Skeletal muscle tissue (tissue), 3 donors: ENCODE measurements at regions not wholly inside any gene's neighbourhood (a gene's known extent, or its start where the extent isn't known, plus 50 kb on each side); places are given as distances from the start of the nearest gene placed in this dataset.

Experiments
- H3K27ac ChIP-seq: one replicate; pipeline ENCODE4 v1.7.0; 2013; ENCODE audit warnings: mild to moderate bottlenecking, low read depth, low read length, inconsistent platforms
- H3K27me3 ChIP-seq, 3 donors: one replicate each; pipeline ENCODE4 v1.7.0; 2013; ENCODE audit warnings: low read length in 3 of 3; ENCODE audit not compliant: control insufficient read depth in 3 of 3, insufficient read depth in 3 of 3
- H3K36me3 ChIP-seq, 3 donors: one replicate each; pipeline ENCODE4 v1.7.0; 2013; ENCODE audit warnings: low read length in 3 of 3; ENCODE audit not compliant: control insufficient read depth in 3 of 3, insufficient read depth in 3 of 3
- H3K4me1 ChIP-seq, 3 donors: one replicate each; pipeline ENCODE4 v1.7.0; 2013; ENCODE audit warnings: low read length in 3 of 3, mild to moderate bottlenecking in 3 of 3; ENCODE audit not compliant: control insufficient read depth in 3 of 3, insufficient read depth in 3 of 3
- H3K4me3 ChIP-seq, 3 donors: one replicate each; pipeline ENCODE4 v1.7.0; 2013; ENCODE audit warnings: low read length in 3 of 3
- H3K9ac ChIP-seq, 3 donors: one replicate each; pipeline ENCODE4 v1.7.0; 2013; ENCODE audit warnings: low read length in 3 of 3, mild to moderate bottlenecking in 3 of 3, moderate library complexity in 2 of 3, low read depth in 1 of 3
- H3K9me3 ChIP-seq, 3 donors: one replicate each; pipeline ENCODE4 v1.7.0; 2013; ENCODE audit warnings: low read length in 3 of 3; ENCODE audit not compliant: control insufficient read depth in 3 of 3
- donor health status: Osteomylitis.

GRCh38 chr12:58087423-58088127 is 146.2 kb downstream of the ATP23 start:
- peak overlapping the region in 2 of 3 donors; percentile 2 to 5 for H3K9ac ChIP-seq
- peak overlapping the region; percentile 7 to 42 (median 23) for H3K4me3 ChIP-seq
- H3K27ac ChIP-seq: peak overlapping the region; percentile 73
- no peaks in the 10 kb centered on the region for H3K27me3 ChIP-seq
- no peaks in the 10 kb centered on the region for H3K9me3 ChIP-seq
- H3K36me3 ChIP-seq: no peaks in the 10 kb centered on the region
- H3K4me1 ChIP-seq: peaks cover 14 to 50% (median 21%) of the 10 kb centered on the region in 3 donors

GRCh38 chr12:58089588-58089987 is 148.2 kb downstream of the ATP23 start:
- peaks cover 14 to 59% (median 19%) of the 10 kb centered on the region in 3 donors for H3K4me1 ChIP-seq
- H3K27ac ChIP-seq: no peak overlapping the region
- no peak overlapping the region for H3K9ac ChIP-seq
- no peaks in the 10 kb centered on the region for H3K9me3 ChIP-seq
- H3K4me3 ChIP-seq: no peak overlapping the region
- no peaks in the 10 kb centered on the region for H3K36me3 ChIP-seq
- no peaks in the 10 kb centered on the region for H3K27me3 ChIP-seq

GRCh38 chr12:58090685-58091084 is 149.3 kb downstream of the ATP23 start:
- Histone ChIP-seq H3K27ac (no peak overlapping the region), H3K4me1 (peaks cover 14 to 59% (median 19%) of the 10 kb centered on the region in 3 donors), H3K9me3 (no peaks in the 10 kb centered on the region), H3K36me3 (no peaks in the 10 kb centered on the region), H3K27me3 (no peaks in the 10 kb centered on the region), H3K4me3 (no peak overlapping the region), H3K9ac (no peak overlapping the region)

GRCh38 chr12:58095002-58095401 is 153.6 kb downstream of the ATP23 start:
- Histone ChIP-seq H3K27me3 (no peaks in the 10 kb centered on the region), H3K27ac (no peak overlapping the region), H3K9me3 (no peaks in the 10 kb centered on the region), H3K4me1 (peaks cover 5 to 30% (median 6%) of the 10 kb centered on the region in 3 donors), H3K36me3 (no peaks in the 10 kb centered on the region), H3K9ac (no peak overlapping the region), H3K4me3 (no peak overlapping the region)

- H3K4me1 ChIP-seq: peaks cover 0 to 9% (median 0%) of the 10 kb centered on the region in 3 donors
- H3K36me3 ChIP-seq: no peaks in the 10 kb centered on the region
- H3K4me3 ChIP-seq: peak overlapping the region in 1 of 3 donors; percentile 6
- no peaks in the 10 kb centered on the region for H3K27me3 ChIP-seq
- H3K9ac ChIP-seq: no peak overlapping the region
- peaks cover 3 to 7% (median 7%) of the 10 kb centered on the region in 3 donors for H3K9me3 ChIP-seq
- H3K27ac ChIP-seq: no peak overlapping the region
Observed at GRCh38 chr12:58097741-58098140, 156.4 kb downstream of the ATP23 start.

GRCh38 chr12:58099476-58099875 is 158.1 kb downstream of the ATP23 start:
- Histone ChIP-seq H3K27me3 (no peaks in the 10 kb centered on the region), H3K36me3 (no peaks in the 10 kb centered on the region), H3K9me3 (peaks cover 3 to 8% (median 7%) of the 10 kb centered on the region in 3 donors), H3K4me3 (peak overlapping the region in 2 of 3 donors; percentile 10 to 44), H3K4me1 (peaks cover 4 to 9% (median 6%) of the 10 kb centered on the region in 3 donors), H3K9ac (peak overlapping the region in 2 of 3 donors; percentile 47 to 51), H3K27ac (peak overlapping the region; percentile 59)

- peak overlapping the region in 2 of 3 donors; percentile 33 to 42 for H3K4me3 ChIP-seq
- H3K9ac ChIP-seq: peak overlapping the region in 2 of 3 donors; percentile 24 to 61
- H3K27ac ChIP-seq: peak overlapping the region; percentile 86
- H3K4me1 ChIP-seq: peaks cover 6 to 18% (median 14%) of the 10 kb centered on the region in 3 donors
- no peaks in the 10 kb centered on the region for H3K27me3 ChIP-seq
- no peaks in the 10 kb centered on the region for H3K36me3 ChIP-seq
- H3K9me3 ChIP-seq: peaks cover 3 to 8% (median 7%) of the 10 kb centered on the region in 3 donors
Observed at GRCh38 chr12:58104351-58104755, 163.0 kb downstream of the ATP23 start.

GRCh38 chr12:58105225-58106119 is 164.1 kb downstream of the ATP23 start:
- peak overlapping the region; percentile 86 for H3K27ac ChIP-seq
- peak overlapping the region in 2 of 3 donors; percentile 24 to 25 for H3K9ac ChIP-seq
- peaks cover 6 to 18% (median 14%) of the 10 kb centered on the region in 3 donors for H3K4me1 ChIP-seq
- peak overlapping the region; percentile 28 to 52 (median 44) for H3K4me3 ChIP-seq
- peaks cover 3 to 8% (median 7%) of the 10 kb centered on the region in 3 donors for H3K9me3 ChIP-seq
- H3K36me3 ChIP-seq: no peaks in the 10 kb centered on the region
- H3K27me3 ChIP-seq: no peaks in the 10 kb centered on the region

- Histone ChIP-seq H3K9me3 (peaks cover 3 to 8% (median 7%) of the 10 kb centered on the region in 3 donors), H3K27ac (peak overlapping the region; percentile 86), H3K4me1 (peaks cover 6 to 18% (median 14%) of the 10 kb centered on the region in 3 donors), H3K4me3 (no peak overlapping the region), H3K36me3 (no peaks in the 10 kb centered on the region), H3K9ac (no peak overlapping the region), H3K27me3 (no peaks in the 10 kb centered on the region)
Observed at GRCh38 chr12:58106195-58106594, 164.8 kb downstream of the ATP23 start.
